HG03135 (cell line): ENCODE measurements at regions not wholly inside any gene's neighbourhood (a gene's known extent, or its start where the extent isn't known, plus 50 kb on each side); places are given as distances from the start of the nearest gene placed in this dataset.

ENCODE experiments used
- ATAC-seq: cut with Tn5 transposase; IDR thresholded peaks from one replicate; pipeline ENCODE4 v1.9.1; 2021; ENCODE audit warnings: mild to moderate bottlenecking, moderate library complexity; ENCODE audit not compliant: unreplicated experiment

GRCh38 chr15:94021621-94022320 lies 209.6 kb upstream of the MCTP2 start:
- ATAC-seq: no peak

GRCh38 chr15:94019062-94019461 lies 212.3 kb upstream of the MCTP2 start:
- ATAC-seq: no peak

- ATAC-seq: no peak
These were observed 216.0 kb upstream of the MCTP2 start for GRCh38 chr15:94015324-94015723.

GRCh38 chr15:94008104-94009074 lies 223.0 kb upstream of the MCTP2 start:
- ATAC-seq: no peak

DNA sequence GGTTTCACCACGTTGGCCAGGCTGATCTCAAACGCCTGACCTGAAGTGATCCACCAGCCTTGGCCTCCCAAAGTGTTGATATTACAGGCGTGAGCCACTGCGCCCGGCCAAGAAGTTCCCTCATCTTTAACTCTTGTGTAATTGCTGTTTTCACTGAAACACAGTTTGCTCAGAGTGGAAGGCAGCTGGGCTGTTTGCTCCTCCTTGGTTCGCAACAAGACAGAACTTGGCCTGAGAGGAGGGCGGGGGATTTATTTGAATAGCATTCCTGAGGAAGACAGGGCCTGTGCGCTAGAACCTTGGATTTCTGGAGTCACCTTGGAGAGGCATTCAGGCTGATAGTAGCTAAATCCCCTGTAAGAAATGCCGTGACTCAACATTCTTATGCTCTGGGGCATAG lies 226.7 kb upstream of the MCTP2 start:
- ATAC-seq: no peak

DNA sequence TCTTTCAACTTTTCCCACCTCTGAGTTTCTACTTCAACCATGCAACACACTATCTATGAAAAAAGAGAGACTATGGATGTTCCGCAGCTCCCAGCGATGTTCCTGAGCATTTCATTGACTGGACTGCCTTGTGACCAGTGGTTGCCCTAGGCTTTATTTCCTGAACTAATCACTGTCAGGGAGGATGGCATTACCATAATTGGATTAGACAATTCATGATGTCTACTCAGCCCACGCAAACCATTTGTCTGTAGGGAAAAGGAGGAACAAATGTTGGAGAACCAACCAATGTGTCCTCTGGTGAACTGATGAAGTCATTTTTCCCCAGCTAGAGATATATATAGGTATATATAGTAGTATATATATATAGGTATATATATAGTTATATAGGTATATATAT lies 229.3 kb upstream of the MCTP2 start:
- ATAC-seq: no peak

- ATAC-seq: no peak
These were observed 230.0 kb upstream of the MCTP2 start for GRCh38 chr15:94001255-94001801.

GRCh38 chr15:94000606-94001005 lies 230.8 kb upstream of the MCTP2 start:
- no peak for ATAC-seq

- no peak for ATAC-seq
These were observed 234.2 kb upstream of the MCTP2 start for GRCh38 chr15:93997071-93997658.

GRCh38 chr15:93989440-93989998 lies 241.8 kb upstream of the MCTP2 start:
- no peak for ATAC-seq

GRCh38 chr15:93987068-93987467 lies 244.3 kb upstream of the MCTP2 start:
- ATAC-seq: no peak

DNA sequence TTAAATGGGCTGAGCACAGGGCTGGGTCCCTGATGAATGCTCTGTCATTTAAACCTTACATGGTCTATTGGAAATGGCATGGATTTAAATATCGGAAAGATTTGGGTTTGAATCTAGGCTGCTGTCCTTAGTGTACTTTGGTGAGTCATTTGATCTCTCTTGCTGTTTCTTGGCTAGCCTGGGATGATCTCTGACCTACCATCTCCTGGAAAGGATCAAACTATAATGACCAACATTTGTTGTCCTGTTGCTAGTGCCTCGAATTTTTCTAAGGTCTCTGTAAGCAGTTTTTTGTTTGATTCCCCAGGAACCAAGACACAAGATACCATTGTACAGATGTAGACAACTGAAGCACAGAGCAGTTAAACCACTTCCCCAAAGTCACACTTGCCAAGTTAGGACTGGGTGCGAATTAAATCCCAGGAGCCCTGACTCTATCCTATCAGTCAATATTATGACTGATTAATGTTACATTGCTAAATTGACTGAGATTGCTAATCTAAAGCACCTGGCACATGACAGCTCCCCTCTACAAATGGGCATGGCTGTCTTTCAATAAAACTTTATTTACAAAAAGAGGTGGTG lies 244.9 kb upstream of the MCTP2 start:
- ATAC-seq: no peak

DNA sequence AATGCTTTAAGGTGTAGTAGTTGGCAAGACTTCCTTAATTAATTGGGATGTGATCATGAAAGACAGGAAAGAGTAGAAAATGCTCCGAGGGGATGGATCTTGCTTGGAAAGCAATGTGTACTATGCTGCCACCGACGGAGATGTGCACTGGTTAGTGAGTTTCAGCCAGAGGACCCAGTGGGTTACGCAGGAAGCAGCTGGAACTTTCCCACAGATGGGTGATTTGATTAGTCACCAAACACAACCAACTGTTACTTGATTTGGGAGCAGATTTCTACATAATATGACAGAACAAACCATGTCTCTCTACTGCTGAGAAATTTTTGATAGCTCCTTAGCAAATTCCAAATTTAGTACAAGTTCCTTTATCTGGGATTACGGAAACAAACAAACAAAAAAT lies 245.4 kb upstream of the MCTP2 start:
- ATAC-seq: no peak

DNA sequence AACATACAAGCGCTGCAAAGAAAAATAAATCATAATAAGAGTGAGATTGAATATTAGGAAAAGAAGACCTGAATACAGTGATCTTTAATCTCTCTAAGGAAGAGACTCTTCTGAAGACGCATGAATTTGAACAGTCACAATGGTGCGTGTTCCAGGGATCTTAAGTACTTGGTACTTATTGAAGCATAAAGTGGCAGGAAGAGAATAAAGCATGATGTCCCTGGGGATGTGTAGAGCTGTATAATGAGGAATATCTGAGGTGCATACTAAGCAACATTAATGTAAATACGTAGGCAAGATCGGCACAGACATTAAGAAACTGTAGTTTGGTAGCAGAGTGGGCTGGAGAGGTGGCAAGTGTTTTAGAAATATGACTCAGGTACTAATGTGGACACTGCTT lies 246.2 kb upstream of the MCTP2 start:
- no peak for ATAC-seq

DNA sequence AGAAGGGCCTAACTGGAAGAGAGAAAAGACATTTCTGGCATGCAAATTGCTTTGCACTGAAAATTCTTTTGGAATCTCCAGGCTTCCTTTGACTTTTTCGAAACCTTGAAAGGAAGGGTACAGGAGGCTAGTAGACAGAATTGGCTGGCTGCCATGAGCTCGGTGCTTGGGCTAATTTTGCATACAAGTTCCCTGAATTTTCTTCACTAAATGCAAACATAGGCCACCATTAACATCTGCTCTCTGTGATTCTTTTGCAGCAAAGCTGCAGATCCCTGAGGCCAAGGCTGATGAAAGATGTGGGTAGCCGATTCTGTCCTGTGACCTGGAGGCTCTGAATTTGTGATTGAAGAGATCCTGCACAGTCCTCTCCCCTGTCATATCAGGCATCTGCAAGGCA lies 247.8 kb upstream of the MCTP2 start:
- no peak for ATAC-seq

GRCh38 chr15:93982226-93982727 lies 249.1 kb upstream of the MCTP2 start:
- ATAC-seq: no peak

GRCh38 chr15:93981706-93982105 lies 249.7 kb upstream of the MCTP2 start:
- ATAC-seq: no peak

GRCh38 chr15:93980261-93980911 lies 251.0 kb upstream of the MCTP2 start:
- ATAC-seq: no peak

- no peak for ATAC-seq
These were observed 256.4 kb upstream of the MCTP2 start for GRCh38 chr15:93974804-93975481.
